Activated CD8-positive, alpha-beta memory T cell treated with anti-CD3 and anti-CD28 coated beads, Interleukin-2, amount 50 U/mL, for 1 hour (primary cell): ENCODE measurements at regions not wholly inside any gene's neighbourhood (a gene's known extent, or its start where the extent isn't known, plus 50 kb on each side); places are given as distances from the start of the nearest gene placed in this dataset.
"Not testable (repeated sequence)": the region's sequence is repeated elsewhere in the genome, so short reads cannot be mapped to it uniquely, and the experiment has no call there.

Source experiments
- DNase-seq: peaks from one replicate; pipeline ENCODE4 v3.0.0-alpha.2; 2020; ENCODE audit errors: extremely low read depth

GRCh38 chr17:73890831-73891405 is 246.7 kb upstream of the SDK2 start:
- DNase-seq, result no peak

DNA sequence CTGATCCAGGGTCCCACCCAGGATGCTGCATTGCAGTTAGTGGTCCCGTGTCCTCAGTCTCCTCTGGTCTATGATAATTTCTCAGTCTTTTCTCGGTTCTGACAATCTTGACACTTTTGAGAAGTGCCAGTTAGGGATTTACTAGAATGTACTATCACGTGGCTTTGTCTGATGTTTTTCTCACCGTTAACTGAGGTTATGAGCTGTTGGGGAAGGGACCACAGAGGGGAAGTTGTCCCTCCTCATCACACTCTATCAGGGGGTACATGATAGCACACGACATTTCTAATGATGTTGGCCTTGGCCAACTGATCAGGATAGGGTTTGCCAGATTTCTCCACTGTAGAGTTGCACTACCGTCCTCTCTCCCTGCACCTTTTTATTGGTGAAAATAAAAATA is 250.9 kb upstream of the SDK2 start:
- DNase-seq, result no peak

GRCh38 chr17:73896966-73897365 is 252.7 kb upstream of the SDK2 start:
- DNase-seq, result no peak

GRCh38 chr17:73899839-73900238 is 255.6 kb upstream of the SDK2 start:
- no peak for DNase-seq

DNA sequence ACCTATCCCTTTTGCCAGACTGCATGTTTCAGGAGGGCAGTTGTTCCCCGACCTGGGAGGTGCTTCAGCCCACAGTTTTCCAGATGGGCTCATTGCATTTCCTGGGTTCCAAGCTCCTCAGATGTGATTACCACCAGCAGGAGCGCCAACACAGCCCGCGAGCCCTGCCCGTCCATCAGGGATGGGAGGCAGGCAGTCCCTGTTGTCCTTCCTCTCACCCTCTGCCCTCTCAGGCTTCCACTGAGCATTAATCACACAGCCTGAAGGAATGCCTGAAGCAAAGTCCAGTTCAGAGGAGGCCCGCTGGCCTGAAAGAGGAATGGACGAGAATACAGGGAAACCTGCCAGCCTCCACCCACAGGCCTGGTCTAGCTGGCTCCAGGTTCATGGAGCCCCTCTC is 256.3 kb upstream of the SDK2 start:
- no peak for DNase-seq

- DNase-seq, result no peak
Measured at GRCh38 chr17:73901249-73901648, 257.0 kb upstream of the SDK2 start.

GRCh38 chr17:73901661-73902415 is 257.6 kb upstream of the SDK2 start:
- DNase-seq, result no peak

DNA sequence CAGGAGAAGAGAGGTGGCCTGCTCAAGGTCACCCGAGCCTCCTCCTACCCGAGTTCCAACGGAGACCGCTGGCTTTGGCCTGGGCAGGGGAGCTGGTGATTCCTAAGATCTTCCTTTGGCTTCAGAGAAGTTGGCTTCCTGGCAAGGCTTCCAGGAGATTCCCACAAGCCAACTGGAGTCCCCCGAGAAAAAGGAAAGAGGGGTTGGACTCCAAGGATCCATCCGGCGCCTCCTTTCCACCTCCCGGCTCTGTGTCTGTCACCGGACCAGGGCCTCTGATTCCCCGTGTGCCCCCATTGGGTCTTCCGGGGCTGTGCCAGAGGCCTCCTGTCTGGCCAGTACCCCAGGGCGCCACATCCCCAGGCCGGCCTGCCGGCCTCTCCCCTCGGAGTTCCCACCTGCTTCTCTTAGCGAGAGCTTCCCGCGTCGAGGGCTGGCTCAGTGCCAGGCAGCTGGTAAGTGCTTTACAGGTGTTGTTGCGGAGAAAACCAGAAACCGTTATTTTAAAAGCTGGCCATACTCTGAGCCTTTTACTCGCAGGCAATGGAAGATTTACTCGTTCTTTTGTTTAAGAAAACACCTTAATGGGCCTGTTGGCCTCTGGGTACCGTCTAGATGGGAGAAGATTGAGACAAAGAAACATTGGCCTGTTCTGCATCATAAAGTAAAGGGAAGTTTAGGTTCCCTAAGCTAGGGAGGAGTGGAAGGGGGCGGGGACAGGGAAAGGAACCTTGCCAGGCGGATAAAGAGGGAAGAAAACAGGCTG is 258.4 kb upstream of the SDK2 start:
- DNase-seq, result no peak

DNA sequence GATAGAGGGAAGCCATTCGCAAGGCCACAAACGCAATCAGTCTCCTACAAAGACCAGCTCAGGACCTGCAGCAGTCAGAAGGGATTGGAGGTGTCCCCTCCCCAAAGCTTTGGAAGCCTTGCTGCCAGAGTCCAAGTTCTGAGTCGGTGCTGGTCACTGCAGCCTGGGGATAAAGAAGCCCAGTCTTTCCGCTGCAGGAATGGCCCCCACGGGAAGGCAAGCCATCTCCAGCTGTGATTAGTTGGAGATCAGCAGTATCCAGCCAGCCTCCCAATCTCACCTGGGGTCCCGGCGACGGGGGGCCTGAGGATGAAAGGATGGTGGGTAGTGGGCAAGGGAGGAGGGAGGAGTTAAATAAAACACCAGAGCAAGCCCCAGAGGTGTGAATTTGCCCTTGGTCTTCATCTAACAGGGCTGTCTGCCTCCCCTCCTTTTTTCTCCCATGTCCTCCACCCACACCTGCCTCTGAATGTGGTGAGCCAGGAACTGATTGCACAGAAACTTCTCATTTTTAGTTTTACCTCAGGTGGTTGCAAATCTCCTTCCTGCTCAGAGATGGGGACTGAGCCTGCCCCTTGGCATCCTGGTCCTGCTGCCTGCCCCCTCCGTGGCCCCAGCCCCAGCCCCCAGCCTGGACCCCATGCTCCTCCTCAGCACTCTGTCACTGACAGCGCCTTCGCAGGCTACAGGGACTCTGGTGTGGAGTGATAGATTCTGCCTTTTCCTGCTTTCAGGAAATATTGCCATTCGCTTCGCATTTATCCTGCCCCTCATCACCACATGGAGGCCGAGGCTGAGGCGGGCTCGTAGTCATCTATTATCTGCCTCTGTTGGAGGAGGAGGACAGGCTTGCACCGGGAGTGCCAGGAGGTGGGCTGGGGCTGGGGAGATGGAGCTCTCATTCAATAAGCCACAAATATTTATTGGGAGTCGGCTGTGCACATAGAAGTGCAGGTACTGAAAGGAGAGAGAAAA is 262.9 kb upstream of the SDK2 start:
- no peak for DNase-seq

DNA sequence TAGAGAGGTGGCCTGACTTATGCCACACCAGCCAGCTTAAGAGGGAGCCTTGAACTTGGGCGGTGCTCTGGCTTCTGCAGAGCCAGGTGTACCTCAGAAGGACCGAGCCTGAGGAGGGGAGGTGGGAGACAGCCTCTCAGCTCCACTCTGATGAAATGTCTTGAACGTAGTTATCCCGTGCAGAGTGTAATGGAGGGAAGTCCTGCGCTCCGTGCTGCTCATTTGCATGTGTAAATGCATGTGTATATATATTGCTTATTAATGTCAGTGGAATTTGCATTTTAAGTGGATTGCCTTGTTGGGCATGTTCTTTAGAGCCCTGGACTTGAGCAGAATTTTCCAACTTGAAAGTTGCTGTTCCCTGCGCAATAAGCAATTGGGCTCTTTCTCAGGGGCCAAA is 264.9 kb upstream of the SDK2 start:
- DNase-seq, result no peak

GRCh38 chr17:73910206-73910605 is 266.0 kb upstream of the SDK2 start:
- no peak for DNase-seq

GRCh38 chr17:73910821-73911515 is 266.7 kb upstream of the SDK2 start:
- no peak for DNase-seq

GRCh38 chr17:73911726-73912372 is 267.6 kb upstream of the SDK2 start:
- DNase-seq, result no peak

DNA sequence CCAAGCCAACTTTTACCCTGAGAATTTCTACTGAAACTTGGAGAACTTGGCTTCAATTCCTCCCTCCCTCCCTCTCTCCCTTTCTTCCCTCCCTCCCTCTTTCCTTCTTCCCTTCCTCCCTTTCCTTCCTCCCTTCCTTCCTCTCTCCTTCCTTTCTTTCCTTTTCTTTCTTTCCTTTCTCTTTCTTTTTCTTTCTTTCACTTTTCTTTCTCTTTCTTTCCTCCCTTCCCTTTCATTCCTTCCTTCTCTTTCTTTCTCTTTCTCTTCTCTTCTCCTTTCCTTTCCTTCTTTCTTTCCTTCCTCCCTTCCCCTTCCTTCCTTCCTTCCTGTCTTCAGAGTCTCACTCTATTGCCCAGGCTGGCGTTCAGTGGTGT is 268.1 kb upstream of the SDK2 start:
- no peak for DNase-seq

DNA sequence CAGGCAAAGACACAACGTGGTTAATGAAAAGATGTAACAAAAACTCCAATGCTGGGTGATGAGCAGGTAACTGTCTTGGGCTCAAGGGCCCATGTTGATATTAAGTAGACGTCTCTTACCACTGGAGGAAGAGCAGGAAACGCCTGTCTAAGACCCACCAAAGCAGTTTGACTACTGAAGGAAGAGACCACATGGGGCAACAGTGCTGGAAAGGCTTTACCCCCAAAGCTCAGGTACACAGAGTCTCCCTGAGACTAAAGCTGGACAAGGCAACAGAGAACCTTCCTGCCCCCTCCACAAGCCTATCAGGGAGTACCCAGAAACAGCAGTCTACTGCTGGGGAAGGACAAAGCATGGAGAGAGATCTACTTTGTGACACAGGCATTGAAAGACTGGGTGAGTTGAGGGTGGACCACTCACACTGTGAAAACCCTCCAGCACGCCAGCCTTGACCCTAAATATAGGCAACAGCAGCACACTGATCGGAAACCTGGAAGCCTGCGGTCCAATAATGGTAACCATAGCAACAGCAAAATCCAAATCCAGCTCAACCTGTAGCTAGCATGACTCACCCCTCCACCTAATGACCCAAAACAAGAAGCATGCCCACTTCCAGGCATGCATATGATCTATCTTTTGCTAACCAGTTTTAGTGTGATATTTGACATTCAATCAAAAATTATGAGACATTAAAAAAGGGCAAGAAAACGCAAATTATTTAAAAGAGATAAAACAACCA is 270.5 kb upstream of the SDK2 start:
- no peak for DNase-seq

DNA sequence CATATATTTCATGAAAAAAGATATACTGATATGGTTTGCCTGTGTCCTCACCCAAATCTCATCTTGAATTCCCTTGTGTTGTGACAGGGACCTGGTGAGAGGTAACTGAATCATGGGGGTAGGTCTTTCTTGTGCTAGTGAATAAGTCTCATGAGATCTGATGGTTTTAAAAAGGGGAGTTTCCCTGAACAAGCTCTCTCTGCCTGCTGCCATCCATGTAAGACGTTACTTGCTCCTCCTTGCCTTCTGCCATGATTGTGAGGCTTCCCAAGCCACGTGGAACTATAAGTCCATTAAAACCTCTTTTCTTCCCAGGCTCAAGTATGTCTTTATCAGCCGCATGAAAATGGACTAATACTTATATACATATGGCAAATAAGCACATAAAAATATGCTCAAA is 274.8 kb upstream of the SDK2 start:
- DNase-seq, result not testable (repeated sequence)

DNA sequence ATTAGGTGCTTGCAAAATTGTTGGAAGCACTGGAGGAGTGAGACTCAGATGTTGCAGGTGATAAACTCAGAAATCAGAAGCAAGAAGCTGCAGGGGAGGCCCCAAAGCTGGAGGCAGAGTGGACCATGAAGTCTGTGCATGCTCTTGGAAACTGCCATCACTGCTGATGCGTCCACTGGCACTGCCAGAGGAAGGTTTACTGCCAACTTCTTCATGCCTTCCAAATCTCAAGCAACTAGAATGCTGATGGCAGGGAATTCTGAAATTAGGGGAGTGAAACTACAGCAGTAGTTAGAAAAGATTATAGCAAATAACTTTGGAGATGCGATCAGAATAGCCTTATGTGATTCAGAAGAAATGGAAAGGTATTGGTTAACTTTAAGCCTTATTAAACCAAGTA is 277.1 kb upstream of the SDK2 start:
- no peak for DNase-seq

- DNase-seq, result no peak
Measured at GRCh38 chr17:73924114-73924908, 279.2 kb upstream of the RPL38 start.

- DNase-seq, result no peak
Measured at GRCh38 chr17:73924909-73925186, 278.6 kb upstream of the RPL38 start.
